Neural cell (in vitro differentiated cells): ENCODE measurements at regions not wholly inside any gene's neighbourhood (a gene's known extent, or its start where the extent isn't known, plus 50 kb on each side); places are given as distances from the start of the nearest gene placed in this dataset.

Source experiments
- H2AFZ ChIP-seq: fragments of 200-600, 300-800 bp; sonication (generic), shearing (Covaris generic); 2 replicates; pipeline ENCODE4 v1.6.0; 2014; ENCODE audit warnings: low read depth, mild to moderate bottlenecking, antibody characterized with exemption, low read length, moderate library complexity
- H3F3A ChIP-seq: fragments of 200-600 bp; shearing (Covaris generic); 2 replicates; pipeline ENCODE4 v1.6.1; 2016; ENCODE audit warnings: mild to moderate bottlenecking, moderate library complexity, mixed read lengths, antibody characterized with exemption, low read length; ENCODE audit not compliant: insufficient read depth, poor library complexity, severe bottlenecking
- H3K27ac ChIP-seq: fragments of 200-600, 300-800 bp; sonication (generic), shearing (Covaris generic); 2 replicates; pipeline ENCODE4 v1.5.1; 2014; ENCODE audit warnings: mild to moderate bottlenecking, low read length, moderate library complexity
- H3K27me3 ChIP-seq: fragments of 300-800, 200-600 bp; sonication (generic), shearing (Covaris generic); 2 replicates; pipeline ENCODE4 v1.6.0; 2014; ENCODE audit warnings: mild to moderate bottlenecking, low read depth, low read length, moderate library complexity; ENCODE audit not compliant: insufficient read depth
- H3K36me3 ChIP-seq: fragments of 300-800, 200-600 bp; sonication (generic), shearing (Covaris generic); 2 replicates; pipeline ENCODE4 v1.5.1; 2014; ENCODE audit warnings: mild to moderate bottlenecking, antibody characterized with exemption, low read length, moderate library complexity; ENCODE audit not compliant: insufficient read depth
- H3K4me2 ChIP-seq: fragments of 300-800, 200-600 bp; sonication (generic), shearing (Covaris generic); 2 replicates; pipeline ENCODE4 v1.6.0; 2014; ENCODE audit warnings: mild to moderate bottlenecking, low read length
- H3K4me3 ChIP-seq: fragments of 300-800, 200-600 bp; sonication (generic), shearing (Covaris generic); 2 replicates; pipeline ENCODE4 v1.5.1; 2014; ENCODE audit warnings: mild to moderate bottlenecking, low read length, moderate library complexity
- H3K79me2 ChIP-seq: fragments of 200-600 bp; shearing (Covaris generic); replicated peaks from 2 replicates; pipeline ENCODE4 v1.6.0; 2014; ENCODE audit warnings: mild to moderate bottlenecking, low read length, moderate library complexity; ENCODE audit not compliant: insufficient read depth
- H3K9ac ChIP-seq: fragments of 300-800, 200-600 bp; sonication (generic), shearing (Covaris generic); 2 replicates; pipeline ENCODE4 v1.6.1; 2016; ENCODE audit warnings: mild to moderate bottlenecking, low read length, mixed read lengths
- H3K9me2 ChIP-seq: fragments of 200-600 bp; shearing (Covaris generic); 2 replicates; pipeline ENCODE4 v1.6.1; 2016; ENCODE audit warnings: mild to moderate bottlenecking, low read length, mixed read lengths; ENCODE audit not compliant: insufficient read depth
- H3K9me3 ChIP-seq: fragments of 200-600, 300-800 bp; sonication (generic), shearing (Covaris generic); 2 replicates; pipeline ENCODE4 v1.6.1; 2016; ENCODE audit warnings: mild to moderate bottlenecking, mixed run types, low read length, moderate library complexity, mixed read lengths
- H4K20me1 ChIP-seq: fragments of 200-600 bp; shearing (Covaris generic); 2 replicates; pipeline ENCODE4 v1.6.1; 2016; ENCODE audit warnings: mild to moderate bottlenecking, mixed run types; ENCODE audit not compliant: insufficient read depth
- EP300 ChIP-seq: fragments of 450-650 bp; conservative IDR thresholded peaks from 2 replicates; pipeline ENCODE4 v1.6.1; 2014; ENCODE audit warnings: antibody characterized with exemption, mild to moderate bottlenecking, moderate library complexity; ENCODE audit not compliant: poor library complexity, severe bottlenecking
- EZH2 ChIP-seq: fragments of 200-600, 300-800 bp; shearing (Covaris generic), sonication (generic); IDR thresholded peaks from 2 replicates; pipeline ENCODE4 v1.6.1; 2014; ENCODE audit warnings: antibody characterized with exemption, low read length, borderline replicate concordance, mild to moderate bottlenecking; ENCODE audit not compliant: insufficient read depth, poor library complexity, severe bottlenecking
- MXI1 ChIP-seq: fragments of 450-650 bp; conservative IDR thresholded peaks from 2 replicates; pipeline ENCODE4 v1.6.1; 2014; ENCODE audit warnings: antibody characterized with exemption, mild to moderate bottlenecking; ENCODE audit not compliant: poor library complexity, severe bottlenecking
- POLR2AphosphoS5 ChIP-seq: IDR thresholded peaks from 2 replicates; pipeline ENCODE4 v1.6.1; 2012
- RAD21 ChIP-seq: fragments of 450-650 bp; conservative IDR thresholded peaks from 2 replicates; pipeline ENCODE4 v1.6.1; 2014; ENCODE audit warnings: antibody characterized with exemption, mild to moderate bottlenecking, moderate library complexity
- SMC3 ChIP-seq: fragments of 450-650 bp; conservative IDR thresholded peaks from 2 replicates; pipeline ENCODE4 v1.6.1; 2014; ENCODE audit warnings: antibody characterized with exemption, mild to moderate bottlenecking, moderate library complexity; ENCODE audit not compliant: poor library complexity
- TAF1 ChIP-seq: IDR thresholded peaks from 2 replicates; pipeline ENCODE4 v1.6.1; 2012; ENCODE audit warnings: low read depth
- TF ChIP-seq, protein P1 (sequence below): IDR thresholded peaks from 2 replicates; pipeline ENCODE4 v1.6.1; 2012; ENCODE audit warnings: borderline replicate concordance
- TF ChIP-seq, protein P2 (sequence below): fragments of 450-650 bp; IDR thresholded peaks from 2 replicates; pipeline ENCODE4 v1.5.1; 2014; ENCODE audit warnings: antibody characterized with exemption, mild to moderate bottlenecking, moderate library complexity; ENCODE audit not compliant: poor library complexity, severe bottlenecking

DNA sequence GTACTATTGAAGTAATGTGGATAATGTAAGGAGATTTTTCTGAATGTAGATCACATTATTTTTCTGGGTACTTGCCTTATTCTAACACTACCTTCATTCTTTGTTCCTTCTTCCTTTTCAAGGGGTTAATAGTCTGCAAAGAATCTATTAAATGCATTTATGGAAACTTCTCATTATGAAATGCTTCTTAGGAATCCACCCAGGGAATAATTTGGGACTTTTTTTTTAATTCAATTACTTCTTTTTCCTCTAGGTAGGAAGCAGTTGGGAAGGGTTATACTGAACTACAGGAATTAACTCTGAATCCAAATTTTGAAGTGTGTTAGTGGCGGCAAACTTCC lies 173.1 kb downstream of the FOXA2 start:
- H3K4me3 ChIP-seq = no peak overlapping the region
- H3K4me2 ChIP-seq = no peak overlapping the region
- H4K20me1 ChIP-seq = no peaks in the 10 kb centered on the region
- no peaks in the 10 kb centered on the region for H3F3A ChIP-seq
- no peaks in the 10 kb centered on the region for H3K9me2 ChIP-seq
- no peak overlapping the region for H3K9ac ChIP-seq
- peaks cover 14% of the 10 kb centered on the region for H3K27me3 ChIP-seq
- H3K27ac ChIP-seq = no peak overlapping the region
- no peaks in the 10 kb centered on the region for H3K36me3 ChIP-seq
- no peak for TF ChIP-seq EP300
- TF ChIP-seq POLR2AphosphoS5 = no peak
- no peaks in the 10 kb centered on the region for H3K79me2 ChIP-seq
- H2AFZ ChIP-seq = no peak overlapping the region
- no peaks in the 10 kb centered on the region for H3K9me3 ChIP-seq

DNA sequence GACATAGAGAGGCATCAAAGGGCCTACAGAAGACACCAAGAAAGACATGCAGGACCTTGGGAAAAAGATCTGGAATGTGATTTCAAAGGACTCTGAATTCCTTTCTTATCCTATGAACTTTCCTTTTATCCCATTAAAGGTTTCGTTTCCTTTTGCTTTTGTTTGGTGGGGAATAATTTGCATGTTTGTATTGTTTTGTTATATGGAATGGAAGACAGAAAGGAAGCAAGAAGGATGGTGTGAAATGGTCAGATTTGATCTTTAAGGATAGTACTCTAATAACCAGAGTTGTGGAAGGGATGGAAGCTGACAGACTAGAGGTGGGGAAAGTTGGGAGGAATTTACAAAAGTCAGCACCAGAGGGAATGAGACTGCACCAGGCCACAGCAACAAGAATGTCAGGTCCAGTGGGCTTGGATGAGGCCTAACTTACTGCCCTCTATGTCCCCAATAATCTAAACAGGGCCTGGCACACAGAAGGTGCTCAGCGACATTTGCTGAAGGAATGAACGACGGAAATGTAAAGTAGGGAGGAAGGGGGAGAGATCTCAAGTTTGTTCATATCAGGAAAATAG lies 173.7 kb downstream of the FOXA2 start:
- TF ChIP-seq SMC3 (no peak), RAD21 (no peak), EZH2 (no peak), TAF1 (no peak), MXI1 (no peak), POLR2AphosphoS5 (no peak), EP300 (no peak)
- TF ChIP-seq, protein P1, sequence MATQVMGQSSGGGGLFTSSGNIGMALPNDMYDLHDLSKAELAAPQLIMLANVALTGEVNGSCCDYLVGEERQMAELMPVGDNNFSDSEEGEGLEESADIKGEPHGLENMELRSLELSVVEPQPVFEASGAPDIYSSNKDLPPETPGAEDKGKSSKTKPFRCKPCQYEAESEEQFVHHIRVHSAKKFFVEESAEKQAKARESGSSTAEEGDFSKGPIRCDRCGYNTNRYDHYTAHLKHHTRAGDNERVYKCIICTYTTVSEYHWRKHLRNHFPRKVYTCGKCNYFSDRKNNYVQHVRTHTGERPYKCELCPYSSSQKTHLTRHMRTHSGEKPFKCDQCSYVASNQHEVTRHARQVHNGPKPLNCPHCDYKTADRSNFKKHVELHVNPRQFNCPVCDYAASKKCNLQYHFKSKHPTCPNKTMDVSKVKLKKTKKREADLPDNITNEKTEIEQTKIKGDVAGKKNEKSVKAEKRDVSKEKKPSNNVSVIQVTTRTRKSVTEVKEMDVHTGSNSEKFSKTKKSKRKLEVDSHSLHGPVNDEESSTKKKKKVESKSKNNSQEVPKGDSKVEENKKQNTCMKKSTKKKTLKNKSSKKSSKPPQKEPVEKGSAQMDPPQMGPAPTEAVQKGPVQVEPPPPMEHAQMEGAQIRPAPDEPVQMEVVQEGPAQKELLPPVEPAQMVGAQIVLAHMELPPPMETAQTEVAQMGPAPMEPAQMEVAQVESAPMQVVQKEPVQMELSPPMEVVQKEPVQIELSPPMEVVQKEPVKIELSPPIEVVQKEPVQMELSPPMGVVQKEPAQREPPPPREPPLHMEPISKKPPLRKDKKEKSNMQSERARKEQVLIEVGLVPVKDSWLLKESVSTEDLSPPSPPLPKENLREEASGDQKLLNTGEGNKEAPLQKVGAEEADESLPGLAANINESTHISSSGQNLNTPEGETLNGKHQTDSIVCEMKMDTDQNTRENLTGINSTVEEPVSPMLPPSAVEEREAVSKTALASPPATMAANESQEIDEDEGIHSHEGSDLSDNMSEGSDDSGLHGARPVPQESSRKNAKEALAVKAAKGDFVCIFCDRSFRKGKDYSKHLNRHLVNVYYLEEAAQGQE = no peak
- TF ChIP-seq, protein P2, sequence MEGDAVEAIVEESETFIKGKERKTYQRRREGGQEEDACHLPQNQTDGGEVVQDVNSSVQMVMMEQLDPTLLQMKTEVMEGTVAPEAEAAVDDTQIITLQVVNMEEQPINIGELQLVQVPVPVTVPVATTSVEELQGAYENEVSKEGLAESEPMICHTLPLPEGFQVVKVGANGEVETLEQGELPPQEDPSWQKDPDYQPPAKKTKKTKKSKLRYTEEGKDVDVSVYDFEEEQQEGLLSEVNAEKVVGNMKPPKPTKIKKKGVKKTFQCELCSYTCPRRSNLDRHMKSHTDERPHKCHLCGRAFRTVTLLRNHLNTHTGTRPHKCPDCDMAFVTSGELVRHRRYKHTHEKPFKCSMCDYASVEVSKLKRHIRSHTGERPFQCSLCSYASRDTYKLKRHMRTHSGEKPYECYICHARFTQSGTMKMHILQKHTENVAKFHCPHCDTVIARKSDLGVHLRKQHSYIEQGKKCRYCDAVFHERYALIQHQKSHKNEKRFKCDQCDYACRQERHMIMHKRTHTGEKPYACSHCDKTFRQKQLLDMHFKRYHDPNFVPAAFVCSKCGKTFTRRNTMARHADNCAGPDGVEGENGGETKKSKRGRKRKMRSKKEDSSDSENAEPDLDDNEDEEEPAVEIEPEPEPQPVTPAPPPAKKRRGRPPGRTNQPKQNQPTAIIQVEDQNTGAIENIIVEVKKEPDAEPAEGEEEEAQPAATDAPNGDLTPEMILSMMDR = no peak
- H4K20me1 ChIP-seq = no peaks in the 10 kb centered on the region
- no peaks in the 10 kb centered on the region for H3K9me2 ChIP-seq
- H3F3A ChIP-seq = no peaks in the 10 kb centered on the region
- no peak overlapping the region for H3K4me3 ChIP-seq
- H3K36me3 ChIP-seq = no peaks in the 10 kb centered on the region
- no peaks in the 10 kb centered on the region for H3K9me3 ChIP-seq
- no peak overlapping the region for H2AFZ ChIP-seq
- no peaks in the 10 kb centered on the region for H3K79me2 ChIP-seq
- no peak overlapping the region for H3K27ac ChIP-seq
- no peak overlapping the region for H3K9ac ChIP-seq
- H3K27me3 ChIP-seq = peaks cover 19% of the 10 kb centered on the region
- no peak overlapping the region for H3K4me2 ChIP-seq
